T-helper 17 cell (primary cell): ENCODE measurements at regions not wholly inside any gene's neighbourhood (a gene's known extent, or its start where the extent isn't known, plus 50 kb on each side); places are given as distances from the start of the nearest gene placed in this dataset.
"Not testable (repeated sequence)": the region's sequence is repeated elsewhere in the genome, so short reads cannot be mapped to it uniquely, and the experiment has no call there.

Experiments
- ATAC-seq: fragments of 150-1000 bp; cut with Tn5 transposase; 2 replicates; pipeline ENCODE4 v1.10.0; 2021; ENCODE audit warnings: mild to moderate bottlenecking, moderate library complexity
- DNase-seq, 3 donors: peaks; one replicate each; pipeline versions ENCODE4 v3.0.0 to v3.0.0-alpha.2; 2020 to 2021
- H3K9me3 ChIP-seq: one replicate; pipeline ENCODE4 v1.7.0; 2013; ENCODE audit warnings: low read length, mild to moderate bottlenecking; ENCODE audit not compliant: control insufficient read depth, poor library complexity, severe bottlenecking
- H3K27ac Mint-ChIP-seq: one replicate; pipeline ENCODE4 v1.8.0; 2022; ENCODE audit warnings: mild to moderate bottlenecking, moderate library complexity, mixed read lengths
- H3K27me3 Mint-ChIP-seq: one replicate; pipeline ENCODE4 v1.8.0; 2022; ENCODE audit warnings: mixed read lengths
- H3K36me3 Mint-ChIP-seq: one replicate; pipeline ENCODE4 v1.8.0; 2022; ENCODE audit warnings: low read depth, mixed read lengths
- H3K4me1 Mint-ChIP-seq: one replicate; pipeline ENCODE4 v1.8.0; 2022; ENCODE audit warnings: mild to moderate bottlenecking, mixed read lengths
- H3K4me3 Mint-ChIP-seq: one replicate; pipeline ENCODE4 v1.8.0; 2022; ENCODE audit warnings: mild to moderate bottlenecking, moderate library complexity, mixed read lengths

DNA sequence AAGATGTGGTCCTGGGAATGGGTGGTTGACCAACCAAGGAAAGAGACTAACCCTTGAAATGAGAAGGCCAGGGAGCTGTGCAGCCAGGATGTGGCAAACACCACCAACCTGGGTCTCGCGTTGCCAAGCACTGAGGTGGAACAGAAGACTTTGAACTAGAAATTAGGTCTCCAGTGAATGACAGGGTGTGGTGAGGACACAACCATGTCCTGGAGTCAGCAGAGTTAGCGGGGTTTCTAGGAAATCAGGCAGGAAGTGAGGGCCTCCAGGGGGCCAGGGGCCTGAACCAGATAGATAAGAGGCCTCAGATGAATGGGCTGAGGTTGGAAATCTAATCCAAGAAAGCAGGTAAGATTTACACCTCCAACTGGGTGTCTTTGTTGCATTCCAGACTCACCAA, 353.3 kb upstream of the ARID1B start:
- DNase-seq (peak in 2 of 3 donors; percentile 8 to 15), ATAC-seq (peak; percentile 81)
- no peaks in the 10 kb centered on the region for H3K9me3 ChIP-seq
- Mint-ChIP-seq H3K36me3 (no peaks in the 10 kb centered on the region), H3K4me1 (peaks cover 34% of the 10 kb centered on the region), H3K27me3 (no peaks in the 10 kb centered on the region), H3K4me3 (peak overlapping the region; percentile 74), H3K27ac (peak overlapping the region; percentile 95)

DNA sequence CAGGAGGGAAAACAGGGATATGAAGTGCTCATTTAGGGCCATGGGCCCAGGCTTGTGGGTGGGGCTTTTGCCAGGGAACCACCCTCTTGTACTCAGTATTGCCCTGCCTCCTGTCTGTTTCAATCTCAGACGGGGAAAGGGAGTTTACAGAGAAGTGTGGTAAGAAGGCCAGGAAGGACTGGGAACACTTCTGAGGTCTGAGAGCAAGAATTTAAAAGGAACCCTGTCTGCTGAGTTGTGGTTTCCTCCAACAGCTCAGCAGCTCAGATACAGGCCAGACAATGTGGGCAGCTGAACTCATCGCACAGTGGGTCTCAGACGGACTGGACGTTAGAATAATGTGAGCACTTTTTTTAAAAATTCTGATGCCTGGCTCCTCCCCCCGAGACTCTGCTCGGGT, 354.1 kb upstream of the ARID1B start:
- Mint-ChIP-seq H3K4me1 (peaks cover 34% of the 10 kb centered on the region), H3K27ac (peak overlapping the region; percentile 95), H3K4me3 (peak overlapping the region; percentile 74), H3K36me3 (no peaks in the 10 kb centered on the region), H3K27me3 (no peaks in the 10 kb centered on the region)
- no peak for DNase-seq
- no peaks in the 10 kb centered on the region for H3K9me3 ChIP-seq
- ATAC-seq = peak; percentile 76

DNA sequence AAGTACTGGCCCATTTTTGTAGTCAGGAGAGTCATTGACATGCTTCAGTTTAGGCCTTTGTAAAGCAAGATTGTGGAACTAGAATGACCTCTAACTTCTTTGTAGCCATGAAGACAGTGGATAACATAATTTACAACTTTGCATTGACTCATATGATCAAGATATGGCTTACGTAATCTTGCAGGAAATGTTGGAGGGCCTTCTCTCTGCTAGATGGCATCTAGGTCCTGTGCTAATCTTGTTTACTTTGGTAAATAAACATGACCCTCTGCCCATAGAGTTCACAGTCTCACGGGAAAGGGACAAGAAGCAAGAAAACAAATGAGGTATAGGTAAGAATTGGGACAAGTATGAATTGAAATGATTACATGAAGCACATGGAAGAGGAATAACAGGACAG, 355.2 kb upstream of the ARID1B start:
- no peaks in the 10 kb centered on the region for H3K36me3 Mint-ChIP-seq
- H3K27ac Mint-ChIP-seq = peak overlapping the region; percentile 95
- peak overlapping the region; percentile 74 for H3K4me3 Mint-ChIP-seq
- no peak for DNase-seq
- no peaks in the 10 kb centered on the region for H3K9me3 ChIP-seq
- H3K4me1 Mint-ChIP-seq = peaks cover 32% of the 10 kb centered on the region
- H3K27me3 Mint-ChIP-seq = no peaks in the 10 kb centered on the region
- ATAC-seq = no peak

DNA sequence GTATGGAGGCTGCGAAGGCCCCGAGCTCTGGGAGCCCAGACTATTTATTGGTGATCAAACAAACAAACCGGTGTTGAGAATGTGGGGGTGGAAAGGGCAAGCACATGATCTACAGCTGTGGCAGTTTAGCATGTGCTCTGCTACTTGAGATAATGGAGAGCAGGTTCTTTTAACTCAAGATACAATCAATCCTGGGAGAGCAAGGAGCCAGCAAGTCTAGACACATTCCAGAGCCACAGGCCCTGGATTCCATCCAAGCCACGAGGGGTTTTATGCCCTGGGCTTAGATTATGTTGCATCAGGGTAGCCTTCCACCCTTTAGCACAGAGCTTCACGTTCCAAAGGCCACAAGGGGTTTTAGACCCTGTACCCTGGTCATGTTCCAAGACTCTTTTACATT, 355.9 kb upstream of the ARID1B start:
- H3K9me3 ChIP-seq, H3K4me3 Mint-ChIP-seq, DNase-seq, H3K27me3 Mint-ChIP-seq, H3K36me3 Mint-ChIP-seq, ATAC-seq: not testable (repeated sequence)
- peak overlapping the region; percentile 37 for H3K27ac Mint-ChIP-seq
- H3K4me1 Mint-ChIP-seq = peaks cover 29% of the 10 kb centered on the region

DNA sequence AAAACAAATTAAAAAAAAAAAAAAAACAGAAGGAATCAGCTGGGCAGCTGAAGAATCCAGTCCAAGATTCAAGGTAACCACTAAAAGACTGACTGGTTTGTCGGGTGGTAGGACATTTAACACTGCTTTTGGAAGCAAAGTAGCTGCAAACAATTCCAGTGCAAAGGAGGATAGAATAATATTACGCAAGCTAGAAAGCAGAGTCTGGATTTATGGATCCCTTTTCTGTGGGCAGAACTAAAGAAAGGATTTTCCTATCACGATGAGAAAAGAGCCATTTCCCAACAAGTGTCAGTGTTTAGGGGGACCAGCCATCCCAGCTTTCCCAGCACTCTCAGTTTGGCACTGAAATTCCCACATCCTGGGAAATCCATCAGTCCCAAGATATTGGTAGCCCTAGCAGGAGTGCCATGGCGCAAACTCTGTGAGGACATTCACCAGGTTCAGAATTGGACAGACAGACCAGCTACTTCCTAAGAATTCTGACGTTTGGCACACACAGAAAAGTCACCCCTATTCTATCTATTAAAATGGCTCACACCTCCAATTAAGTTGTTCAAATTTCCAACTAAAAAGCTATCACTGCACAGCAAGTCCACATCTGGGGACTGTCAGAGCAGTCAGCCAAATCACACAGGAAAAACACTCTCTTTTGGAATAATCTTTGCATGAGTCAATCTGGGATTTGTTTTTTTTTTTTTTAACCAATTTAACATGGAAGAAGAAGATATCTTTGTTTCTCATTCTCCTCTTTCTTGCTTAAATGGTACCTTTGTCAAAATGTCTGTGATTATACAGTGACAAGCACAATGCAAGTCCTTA, 356.8 kb upstream of the ARID1B start:
- DNase-seq (no peak), ATAC-seq (no peak)
- H3K9me3 ChIP-seq = no peaks in the 10 kb centered on the region
- Mint-ChIP-seq H3K36me3 (no peaks in the 10 kb centered on the region), H3K4me1 (peaks cover 29% of the 10 kb centered on the region), H3K4me3 (no peak overlapping the region), H3K27me3 (no peaks in the 10 kb centered on the region), H3K27ac (peak overlapping the region; percentile 37)

DNA sequence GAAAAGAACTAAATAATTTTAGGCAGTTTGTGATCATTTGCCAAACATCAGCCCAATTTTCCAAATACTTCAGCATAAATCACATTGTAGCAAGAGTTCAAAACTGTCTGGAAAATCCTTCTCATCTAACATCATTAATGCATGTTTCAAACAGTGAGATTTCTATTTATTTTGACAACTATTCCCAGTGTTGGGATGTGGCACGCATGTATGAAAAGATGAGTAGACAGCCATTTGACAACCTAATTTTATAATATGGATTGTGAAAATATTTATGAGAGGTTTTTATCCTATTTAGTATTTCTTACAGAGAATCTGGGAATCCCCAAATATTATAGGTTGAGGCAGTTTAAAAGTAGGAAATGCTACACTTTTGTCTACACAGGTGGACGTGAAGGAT, 357.6 kb upstream of the ARID1B start:
- no peaks in the 10 kb centered on the region for H3K36me3 Mint-ChIP-seq
- no peaks in the 10 kb centered on the region for H3K27me3 Mint-ChIP-seq
- DNase-seq = no peak
- ATAC-seq = no peak
- peaks cover 25% of the 10 kb centered on the region for H3K4me1 Mint-ChIP-seq
- H3K27ac Mint-ChIP-seq = no peak overlapping the region
- no peak overlapping the region for H3K4me3 Mint-ChIP-seq
- H3K9me3 ChIP-seq = no peaks in the 10 kb centered on the region

DNA sequence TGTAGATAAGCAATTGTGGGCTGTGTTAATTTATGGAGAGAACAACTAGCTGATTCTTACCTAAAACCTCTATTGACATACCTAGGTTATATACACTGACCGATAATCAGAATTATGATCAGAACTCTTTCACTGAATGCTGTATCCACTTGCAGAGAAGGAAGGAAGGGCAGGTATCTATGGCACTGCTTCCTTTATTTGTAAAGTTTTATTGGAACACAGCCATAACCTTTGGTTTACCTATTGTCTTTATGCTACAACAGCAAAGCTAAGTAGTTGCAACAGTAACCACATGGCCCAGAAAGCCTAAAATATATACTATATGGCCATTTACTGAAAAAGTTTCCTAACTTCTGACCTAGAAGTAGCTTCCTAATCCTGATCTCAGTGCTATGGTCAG, 358.9 kb upstream of the ARID1B start:
- no peaks in the 10 kb centered on the region for H3K36me3 Mint-ChIP-seq
- DNase-seq (no peak), ATAC-seq (no peak)
- no peak overlapping the region for H3K4me3 Mint-ChIP-seq
- peaks cover 12% of the 10 kb centered on the region for H3K4me1 Mint-ChIP-seq
- H3K9me3 ChIP-seq = no peaks in the 10 kb centered on the region
- H3K27me3 Mint-ChIP-seq = no peaks in the 10 kb centered on the region
- no peak overlapping the region for H3K27ac Mint-ChIP-seq

DNA sequence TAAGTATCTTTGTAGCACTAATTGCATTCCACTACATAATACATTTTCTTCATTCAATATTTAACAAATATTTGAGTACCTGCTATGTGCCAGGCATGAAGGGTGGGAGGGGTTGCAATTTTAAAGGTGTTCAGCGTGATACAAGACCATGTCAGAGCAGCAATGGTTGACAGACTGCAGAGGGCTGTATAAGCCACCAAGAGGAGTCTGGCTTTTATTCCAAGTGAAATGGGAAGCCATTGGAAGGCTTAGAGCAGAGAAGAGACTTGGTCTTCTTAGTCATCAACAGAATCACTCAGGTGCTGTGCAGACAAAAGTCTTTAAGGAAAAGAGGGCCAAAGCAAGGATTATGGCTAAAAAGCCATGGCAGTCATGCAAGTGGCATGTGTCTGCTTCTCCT, 360.8 kb upstream of the ARID1B start:
- H3K27ac Mint-ChIP-seq = no peak overlapping the region

DNA sequence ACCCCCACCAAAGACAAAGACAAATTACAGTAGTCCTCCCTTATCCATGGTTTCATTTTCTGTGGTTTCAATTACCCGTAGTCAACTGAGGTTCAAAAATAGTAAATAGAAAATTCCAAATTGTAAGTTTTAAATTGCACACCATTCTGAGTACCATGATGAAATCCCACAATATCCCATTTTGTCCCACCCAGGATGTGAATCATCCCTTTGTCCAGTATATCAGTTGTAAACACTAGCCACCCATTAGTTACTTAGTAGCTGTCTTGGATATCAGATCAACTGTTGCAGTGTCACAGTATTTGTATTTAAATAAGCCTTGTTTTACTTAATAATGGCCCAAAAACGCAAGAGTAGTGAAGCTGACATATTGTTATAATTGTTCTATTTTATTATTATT, 364.0 kb upstream of the ARID1B start:
- H3K27me3 Mint-ChIP-seq = no peaks in the 10 kb centered on the region
- peaks cover 2% of the 10 kb centered on the region for H3K4me1 Mint-ChIP-seq
- no peak for ATAC-seq
- H3K9me3 ChIP-seq = no peaks in the 10 kb centered on the region
- H3K27ac Mint-ChIP-seq = no peak overlapping the region
- no peak for DNase-seq
- no peak overlapping the region for H3K4me3 Mint-ChIP-seq
- H3K36me3 Mint-ChIP-seq = no peaks in the 10 kb centered on the region

More for the DNA sequence above, 360.8 kb upstream of the ARID1B start:
- H3K9me3 ChIP-seq = no peaks in the 10 kb centered on the region
- no peaks in the 10 kb centered on the region for H3K27me3 Mint-ChIP-seq
- H3K4me3 Mint-ChIP-seq = no peak overlapping the region
- DNase-seq = no peak
- peaks cover 4% of the 10 kb centered on the region for H3K4me1 Mint-ChIP-seq
- no peak for ATAC-seq
- H3K36me3 Mint-ChIP-seq = no peaks in the 10 kb centered on the region

DNA sequence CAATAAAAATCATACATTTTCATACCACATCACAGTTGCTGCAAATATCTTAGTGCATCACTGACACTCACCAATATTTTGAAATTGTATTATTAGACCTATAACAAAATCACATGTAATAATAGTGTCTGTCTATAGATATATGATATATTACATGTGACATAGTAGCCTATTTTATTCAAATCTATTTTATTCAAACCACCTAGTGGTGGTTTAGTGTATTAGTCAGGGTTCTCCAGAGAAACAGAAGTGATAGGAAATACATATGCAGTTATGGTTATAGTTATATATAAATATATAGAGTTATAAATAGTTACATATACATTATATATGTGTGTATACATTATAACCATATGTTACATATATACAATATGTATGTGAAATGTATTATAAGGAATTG, 366.5 kb upstream of the ARID1B start:
- Mint-ChIP-seq H3K4me3 (no peak overlapping the region), H3K27ac (no peak overlapping the region), H3K4me1 (peaks cover 5% of the 10 kb centered on the region), H3K27me3 (peaks cover 5% of the 10 kb centered on the region), H3K36me3 (no peaks in the 10 kb centered on the region)
- DNase-seq = no peak
- peak; percentile 52 for ATAC-seq
- no peaks in the 10 kb centered on the region for H3K9me3 ChIP-seq

DNA sequence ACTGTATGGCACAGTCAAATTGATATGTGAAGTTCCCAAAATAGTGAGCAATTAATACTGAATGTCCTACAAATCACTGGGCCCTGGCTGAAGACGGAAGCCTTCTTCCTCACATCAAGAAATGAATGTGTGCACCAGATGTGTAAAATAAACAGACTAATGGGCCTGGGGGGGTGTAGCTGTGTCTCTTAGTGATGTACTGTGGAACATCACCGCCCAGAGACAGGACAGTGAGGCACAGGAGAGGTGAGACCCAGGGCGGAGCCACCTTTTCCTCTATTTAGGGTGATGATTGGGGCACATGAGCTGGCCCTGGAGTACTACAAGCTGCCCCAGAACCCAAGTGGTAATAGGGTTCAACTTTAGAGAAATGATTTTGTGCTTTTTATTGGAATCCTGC, 368.5 kb upstream of the ARID1B start:
- Mint-ChIP-seq H3K4me1 (peaks cover 3% of the 10 kb centered on the region), H3K27ac (no peak overlapping the region), H3K27me3 (peaks cover 6% of the 10 kb centered on the region), H3K36me3 (no peaks in the 10 kb centered on the region), H3K4me3 (no peak overlapping the region)
- no peak for ATAC-seq
- no peak for DNase-seq
- no peaks in the 10 kb centered on the region for H3K9me3 ChIP-seq

DNA sequence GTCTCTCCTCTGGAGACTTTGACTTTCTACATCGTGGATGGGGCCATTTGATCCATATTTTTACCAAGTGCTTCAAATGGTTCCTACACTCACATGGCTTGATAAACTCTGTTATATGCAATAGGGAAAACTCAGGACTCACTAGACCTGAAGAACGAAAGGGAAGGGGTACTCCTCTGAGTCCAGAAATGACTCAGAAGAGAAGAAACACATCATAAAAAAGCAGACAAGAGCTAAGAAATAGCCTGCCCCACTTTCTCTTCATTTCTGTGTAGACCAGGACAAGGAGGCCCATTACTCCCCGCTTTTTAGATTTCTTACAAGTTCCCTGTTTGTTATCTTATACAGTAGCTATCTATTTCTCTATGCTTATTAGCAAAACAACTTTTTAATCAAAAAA, 369.8 kb upstream of the ARID1B start:
- peaks cover 6% of the 10 kb centered on the region for H3K27me3 Mint-ChIP-seq
- no peak overlapping the region for H3K4me3 Mint-ChIP-seq
- H3K27ac Mint-ChIP-seq = peak overlapping the region; percentile 6
- H3K36me3 Mint-ChIP-seq = peaks cover 2% of the 10 kb centered on the region
- H3K4me1 Mint-ChIP-seq = peaks cover 6% of the 10 kb centered on the region
- H3K9me3 ChIP-seq = no peaks in the 10 kb centered on the region
- DNase-seq (no peak), ATAC-seq (no peak)

DNA sequence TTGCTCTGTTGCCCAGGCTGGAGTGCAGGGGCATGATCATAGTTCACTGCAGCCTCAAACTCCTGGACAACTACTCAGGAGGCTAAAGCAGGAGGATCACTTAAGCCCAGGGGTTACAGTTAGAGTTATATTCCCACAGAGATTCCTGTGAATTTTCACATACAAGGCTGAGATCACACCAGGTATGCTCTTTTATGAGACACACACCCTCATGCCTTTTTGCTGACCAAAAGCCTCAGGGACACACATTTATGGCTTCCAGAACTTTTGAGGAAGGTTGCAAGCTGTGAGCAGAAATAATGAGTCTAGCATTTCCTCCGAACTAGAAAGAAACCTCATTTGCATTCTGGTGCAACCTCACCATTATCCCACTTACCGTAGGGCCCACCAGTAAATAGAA, 370.5 kb upstream of the ARID1B start:
- H3K27me3 Mint-ChIP-seq = peaks cover 6% of the 10 kb centered on the region
- peaks cover 2% of the 10 kb centered on the region for H3K36me3 Mint-ChIP-seq
- no peak for DNase-seq
- H3K27ac Mint-ChIP-seq = no peak overlapping the region
- peaks cover 6% of the 10 kb centered on the region for H3K4me1 Mint-ChIP-seq
- no peak for ATAC-seq
- H3K9me3 ChIP-seq = no peaks in the 10 kb centered on the region
- no peak overlapping the region for H3K4me3 Mint-ChIP-seq

DNA sequence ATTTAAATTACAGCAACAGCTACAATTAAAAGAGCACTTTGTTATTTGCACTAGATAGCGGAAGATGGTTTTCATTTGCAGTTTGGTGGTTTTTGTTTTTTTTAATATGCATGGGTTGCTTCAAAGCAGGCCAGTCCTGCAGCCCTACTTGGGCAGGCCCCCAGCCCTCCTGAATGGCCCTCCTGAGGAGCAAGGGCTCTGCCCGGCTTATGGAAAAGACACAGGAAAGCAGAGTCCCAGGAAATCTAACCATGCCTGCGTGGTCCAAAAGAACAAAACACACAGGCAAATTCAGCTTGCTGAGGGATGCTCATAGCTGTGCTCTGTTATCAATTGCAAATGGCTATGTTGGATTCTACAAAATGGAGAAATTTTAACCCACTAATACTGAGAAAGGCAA, 371.1 kb upstream of the ARID1B start:
- H3K4me1 Mint-ChIP-seq = peaks cover 6% of the 10 kb centered on the region
- peaks cover 6% of the 10 kb centered on the region for H3K27me3 Mint-ChIP-seq
- H3K36me3 Mint-ChIP-seq = peaks cover 2% of the 10 kb centered on the region
- no peaks in the 10 kb centered on the region for H3K9me3 ChIP-seq
- H3K27ac Mint-ChIP-seq = no peak overlapping the region
- no peak for DNase-seq
- H3K4me3 Mint-ChIP-seq = no peak overlapping the region
- no peak for ATAC-seq
